ENCODE measurements at regions not wholly inside any gene's neighbourhood (a gene's known extent, or its start where the extent isn't known, plus 50 kb on each side); places are given as distances from the start of the nearest gene placed in this dataset.

GRCh38 chr4:8730681-8731080, 138.1 kb downstream of the CPZ start:
- TF ChIP-seq CTCF (conservative IDR thresholded peaks at IDR 0.05; ENCODE audit: low read depth, low read length) (no peak), EZH2 (IDR thresholded peaks at IDR 0.05; ENCODE audit: borderline replicate concordance, low read depth, low read length, poor library complexity, severe bottlenecking) (no peak)

Data from A673 (cell line).